IPS-NIHi7 (cell line): ENCODE measurements at regions not wholly inside any gene's neighbourhood (a gene's known extent, or its start where the extent isn't known, plus 50 kb on each side); places are given as distances from the start of the nearest gene placed in this dataset.
"Not testable (repeated sequence)": the region's sequence is repeated elsewhere in the genome, so short reads cannot be mapped to it uniquely, and the experiment has no call there.

Experiments used
- DNase-seq: peaks from one replicate; pipeline ENCODE4 v3.0.0; 2012; ENCODE audit warnings: mixed read lengths; ENCODE audit errors: extremely low spot score

DNA sequence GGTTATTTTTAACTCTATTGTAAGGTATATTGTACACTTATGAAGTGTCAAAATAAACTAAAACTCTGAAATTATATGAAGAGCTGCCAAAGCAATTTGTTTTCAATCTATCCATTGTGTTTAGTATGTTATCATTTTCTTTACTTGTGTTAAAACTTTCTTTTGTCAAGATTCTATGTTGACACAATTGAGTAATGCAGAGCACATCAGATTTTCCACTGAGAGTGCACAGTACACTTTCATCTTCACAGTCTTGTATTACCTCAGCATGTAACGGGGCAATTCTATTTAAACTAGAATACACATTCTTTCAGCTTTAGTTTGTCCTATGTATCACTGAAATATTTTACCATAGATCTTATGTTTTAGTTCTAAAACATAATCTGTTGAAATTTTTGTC, 304.4 kb upstream of the ZC3H15 start:
- DNase-seq: no peak

GRCh38 chr2:186182366-186182765, 303.7 kb upstream of the ZC3H15 start:
- DNase-seq: not testable (repeated sequence)

GRCh38 chr2:186183406-186183805, 302.7 kb upstream of the ZC3H15 start:
- DNase-seq: no peak

GRCh38 chr2:186187854-186188253, 298.2 kb upstream of the ZC3H15 start:
- no peak for DNase-seq

GRCh38 chr2:186189816-186190215, 296.2 kb upstream of the ZC3H15 start:
- DNase-seq: no peak

DNA sequence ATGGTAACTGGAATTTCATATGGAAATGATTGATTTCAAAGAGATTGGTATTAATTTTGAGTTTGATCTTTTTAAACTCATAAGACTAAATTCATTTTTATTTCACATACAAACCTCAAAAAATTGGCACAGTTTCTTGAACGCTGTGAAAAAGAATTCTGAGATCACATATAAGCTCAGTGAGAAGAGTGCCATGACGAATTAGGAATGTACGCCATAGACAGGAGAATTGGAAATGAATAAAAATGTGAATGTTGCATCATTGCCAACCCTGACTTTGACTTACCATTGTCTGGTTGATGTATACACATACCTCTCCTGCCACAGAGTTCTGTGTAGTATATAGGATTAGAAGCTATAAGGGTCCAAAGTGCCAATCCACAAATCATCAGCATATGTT, 290.4 kb upstream of the ZC3H15 start:
- no peak for DNase-seq

DNA sequence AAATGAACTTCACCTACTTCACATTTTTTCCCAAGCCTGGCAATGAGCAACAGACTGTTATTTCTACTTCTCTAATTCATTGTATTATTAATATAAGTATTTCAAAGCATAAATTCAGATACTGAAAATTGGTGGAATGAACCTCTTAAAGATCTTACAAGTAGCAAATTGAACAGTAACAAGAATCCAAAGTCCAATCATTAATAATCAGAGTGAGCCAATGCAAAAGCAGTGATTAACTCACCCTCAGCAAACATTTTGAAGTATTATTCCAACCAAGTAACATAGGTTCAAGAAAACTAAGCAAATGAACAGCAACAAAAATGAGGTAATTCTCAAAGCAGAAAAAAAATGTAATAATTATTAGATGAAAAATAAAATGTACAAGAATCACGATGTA, 288.1 kb upstream of the ZC3H15 start:
- no peak for DNase-seq

DNA sequence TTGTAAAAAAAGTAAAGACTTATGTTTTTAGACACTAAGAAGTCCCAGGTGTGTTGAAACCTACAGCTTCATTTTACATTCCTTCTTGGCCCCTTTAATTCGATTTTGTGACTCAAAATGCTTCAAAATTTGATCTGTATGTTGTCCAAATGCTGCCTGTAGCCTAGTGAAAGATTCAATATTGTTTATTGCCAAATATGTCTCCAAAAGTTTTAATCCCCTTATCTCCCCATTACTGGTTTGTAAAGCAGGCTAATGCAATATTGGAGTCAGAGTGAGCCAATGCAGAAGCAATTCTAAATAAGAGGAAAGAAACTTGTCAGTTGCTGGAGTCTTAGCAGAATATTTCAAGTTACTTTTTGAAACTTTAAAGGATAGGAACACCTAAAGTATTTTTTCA, 287.0 kb upstream of the ZC3H15 start:
- DNase-seq: no peak

DNA sequence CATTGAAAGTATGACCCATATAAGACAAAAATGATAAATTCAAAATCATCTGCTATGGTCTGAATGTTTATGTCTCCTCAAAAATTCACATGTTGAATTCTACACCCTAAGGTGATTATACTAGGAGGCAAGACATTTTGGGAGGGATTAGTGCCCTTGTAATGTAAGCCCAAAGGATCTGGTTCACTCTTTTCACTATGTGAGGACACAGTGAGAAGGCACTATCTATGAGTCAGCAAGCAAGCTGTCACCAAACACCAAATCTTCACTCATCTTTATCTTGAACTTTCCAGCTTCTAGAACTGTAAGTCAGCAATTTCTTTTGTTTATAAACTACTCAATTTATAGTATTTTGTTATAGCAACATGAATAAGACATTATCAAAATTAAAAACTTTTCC, 284.7 kb upstream of the ZC3H15 start:
- no peak for DNase-seq

GRCh38 chr2:186205254-186205911, 280.7 kb upstream of the ZC3H15 start:
- DNase-seq: no peak

GRCh38 chr2:186209532-186209931, 276.5 kb upstream of the ZC3H15 start:
- no peak for DNase-seq

DNA sequence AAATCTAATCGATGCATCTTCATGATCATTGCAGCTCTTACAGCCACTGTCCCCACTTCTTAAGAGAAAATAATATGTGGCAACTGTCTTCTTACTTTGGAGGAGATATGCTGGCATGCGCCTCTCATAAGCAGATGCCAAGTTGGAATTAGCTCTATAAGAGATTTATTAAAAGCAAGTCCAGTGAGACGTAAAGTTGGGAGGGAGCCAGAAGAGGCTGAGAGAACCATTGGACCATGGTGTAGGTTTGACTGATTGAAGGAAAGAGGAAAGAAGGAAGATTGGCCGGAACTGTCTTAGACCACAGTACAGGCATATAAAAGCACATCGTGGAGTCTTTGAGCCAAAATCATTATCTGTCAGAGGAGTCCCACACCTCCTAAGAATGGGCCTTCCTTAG, 265.7 kb upstream of the ZC3H15 start:
- no peak for DNase-seq

DNA sequence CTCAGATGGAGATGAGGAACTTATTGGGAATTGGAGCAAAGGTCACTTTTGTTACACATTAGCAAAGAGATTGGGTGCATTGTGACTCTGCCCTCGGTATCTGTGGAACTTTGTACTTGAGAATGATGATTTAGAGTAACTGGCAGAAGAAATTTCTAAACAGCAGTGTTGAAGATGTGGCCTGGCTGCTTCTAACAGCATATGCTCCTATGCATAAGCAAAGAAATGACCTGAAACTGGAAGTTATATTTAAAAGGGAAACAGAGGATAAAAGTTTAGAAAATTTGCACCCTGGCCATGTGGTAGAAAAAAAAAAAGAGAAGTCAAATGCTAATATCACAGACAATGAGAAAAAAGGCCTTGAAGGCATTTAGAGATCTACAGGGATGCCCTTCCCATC, 256.8 kb upstream of the ZC3H15 start:
- DNase-seq: no peak

DNA sequence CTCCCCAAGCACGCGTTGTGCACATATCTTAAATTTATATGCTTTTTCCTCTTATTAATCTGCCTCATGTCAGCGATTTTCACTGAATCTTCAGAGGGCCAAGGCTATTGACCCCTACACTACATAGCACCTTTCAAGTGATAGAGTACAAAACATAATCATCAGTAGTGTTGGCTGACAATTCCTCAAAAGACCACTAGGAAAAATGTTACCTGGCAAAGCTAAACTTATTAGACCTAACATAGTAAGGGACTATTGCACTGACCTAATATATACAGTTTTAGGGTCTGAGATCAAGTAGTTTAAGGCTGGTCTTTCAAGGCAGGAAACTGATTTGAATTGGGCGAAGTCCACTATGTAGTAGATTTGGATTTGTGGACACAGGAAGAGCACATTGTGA, 244.2 kb upstream of the ZC3H15 start:
- DNase-seq: no peak

DNA sequence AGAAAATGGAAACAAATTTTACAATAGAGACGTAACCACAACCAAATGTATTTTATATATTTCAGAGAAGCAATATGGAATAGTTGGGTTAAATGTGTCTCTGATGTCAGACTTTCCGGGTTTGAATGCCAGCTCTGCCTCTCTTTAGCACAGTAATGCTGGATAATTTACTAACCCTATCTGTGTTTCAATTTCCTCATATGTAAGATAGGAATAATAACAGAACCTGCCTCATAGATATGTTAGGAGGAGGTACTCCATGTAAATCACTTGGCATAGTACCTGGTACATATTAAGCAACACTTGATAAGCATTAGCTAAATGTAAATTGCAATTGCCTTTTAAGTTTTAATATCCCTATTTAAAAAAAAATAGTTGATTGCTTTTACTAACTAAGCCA, 231.3 kb upstream of the ZC3H15 start:
- DNase-seq: no peak

DNA sequence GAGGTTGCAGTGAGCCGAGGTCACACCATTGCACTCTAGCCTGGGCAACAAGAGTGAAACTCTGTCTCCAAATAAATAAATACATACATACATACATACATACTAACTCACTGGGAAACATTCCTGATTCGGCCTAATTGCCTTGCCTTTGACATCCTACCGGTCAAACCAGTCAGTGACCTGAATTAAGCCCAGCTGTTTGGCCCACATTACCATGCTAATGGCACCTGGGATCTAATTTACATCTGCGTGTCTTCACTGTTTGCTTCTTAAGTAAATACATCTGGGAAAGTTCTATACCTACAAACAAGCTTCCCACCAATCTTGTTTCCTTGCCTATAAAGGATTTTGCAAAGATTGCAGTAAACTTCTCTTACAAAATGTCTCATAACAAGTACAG, 230.2 kb upstream of the ZC3H15 start:
- DNase-seq: peak; percentile 64

DNA sequence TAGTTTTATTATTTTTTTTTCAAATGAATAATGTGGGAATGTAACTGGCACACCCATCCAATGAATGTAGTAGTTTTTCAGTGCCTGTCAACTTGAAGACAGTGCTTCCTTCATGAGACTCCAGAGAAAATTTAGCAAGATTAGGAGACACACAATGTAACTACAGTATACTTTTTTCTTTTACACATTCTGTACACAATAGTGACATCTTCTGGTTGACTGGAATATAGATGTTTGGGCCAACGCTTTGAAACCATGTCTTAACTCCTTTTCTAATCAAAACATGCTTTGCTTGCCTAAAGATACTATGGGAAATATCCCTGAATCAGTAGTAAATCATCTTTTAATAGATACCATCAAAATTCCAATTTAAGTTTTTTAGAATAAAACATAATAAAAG, 229.5 kb upstream of the ZC3H15 start:
- peak; percentile 15 for DNase-seq

- DNase-seq: no peak
Observed at GRCh38 chr2:186263673-186264250, 222.3 kb upstream of the ZC3H15 start.

DNA sequence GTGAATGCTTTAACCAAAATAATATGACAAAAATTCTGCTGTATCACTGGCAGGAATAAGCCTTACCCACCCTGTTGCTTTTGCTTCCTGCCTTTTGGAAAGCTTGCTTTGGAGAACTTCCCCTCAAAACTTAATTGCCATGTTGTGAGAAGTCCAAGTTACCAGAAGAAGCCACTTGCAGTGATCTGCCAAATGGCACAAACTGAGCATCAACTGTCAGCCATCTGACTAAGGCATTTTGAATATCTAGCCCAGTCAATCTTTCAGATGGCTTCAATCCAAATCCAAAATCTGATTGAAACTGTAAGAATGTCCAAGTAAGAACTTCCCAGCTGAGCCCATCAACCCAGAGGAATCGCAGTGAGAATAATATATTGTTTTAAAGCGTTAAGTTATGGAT, 216.5 kb upstream of the ZC3H15 start:
- DNase-seq: no peak

DNA sequence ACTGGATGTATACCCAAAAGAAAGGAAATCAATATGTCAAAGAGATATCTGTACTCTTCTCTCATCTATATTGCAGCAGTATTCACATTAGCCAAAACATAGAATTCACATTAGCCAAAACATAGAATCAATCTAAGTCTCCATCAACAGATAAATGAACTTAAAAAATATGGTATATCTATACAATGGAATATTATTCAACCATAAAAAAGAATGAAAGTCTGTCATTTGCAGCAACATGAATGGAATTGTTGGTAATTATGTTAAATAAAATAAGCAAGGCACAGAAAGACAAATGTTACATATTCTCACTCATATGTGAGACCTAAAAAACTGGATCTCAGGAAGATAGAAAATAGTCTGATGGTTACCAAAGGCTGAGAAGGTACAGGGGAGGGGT, 212.1 kb upstream of the ZC3H15 start:
- no peak for DNase-seq

DNA sequence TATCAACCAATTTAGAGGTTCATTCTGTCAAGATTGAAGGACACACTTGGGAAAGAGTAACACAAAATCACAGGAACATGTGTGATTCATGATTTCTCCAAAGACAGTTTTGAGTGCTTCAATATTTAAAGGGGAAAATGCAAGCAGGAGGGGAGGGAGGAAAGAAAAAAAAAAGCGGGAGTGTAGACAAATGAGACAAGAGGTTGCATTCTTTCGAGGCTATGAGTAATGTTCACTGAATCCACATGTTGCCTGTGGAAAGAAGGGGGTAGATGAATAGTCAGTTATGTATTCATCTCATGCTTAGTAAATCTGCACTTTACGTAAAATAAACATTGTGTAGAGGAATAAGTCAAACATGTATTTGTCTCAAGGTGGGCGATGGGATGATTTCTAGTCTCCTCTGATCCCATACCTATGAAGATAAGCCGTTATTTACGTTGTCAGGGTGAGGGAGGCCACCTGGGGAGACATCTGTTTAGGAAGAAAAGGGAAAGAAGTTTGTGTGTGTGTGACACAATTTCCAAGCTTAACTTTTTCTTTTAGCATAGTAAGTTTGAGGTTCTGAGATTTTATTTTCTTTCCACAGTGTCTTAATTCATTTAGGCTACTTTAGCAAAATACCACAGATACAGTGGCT, 211.0 kb upstream of the ZC3H15 start:
- DNase-seq: no peak

GRCh38 chr2:186276909-186277308, 209.2 kb upstream of the ZC3H15 start:
- DNase-seq: no peak

- DNase-seq: no peak
Observed at GRCh38 chr2:186281726-186282125, 204.3 kb upstream of the ZC3H15 start.
